ENCODE measurements at regions not wholly inside any gene's neighbourhood (a gene's known extent, or its start where the extent isn't known, plus 50 kb on each side); places are given as distances from the start of the nearest gene placed in this dataset.
"Not testable (repeated sequence)": the region's sequence is repeated elsewhere in the genome, so short reads cannot be mapped to it uniquely, and the experiment has no call there.

GRCh38 chr4:114257501-114257900 is 278.1 kb upstream of the ARSJ start:
- Mint-ChIP-seq H3K27me3 (no peaks in the 10 kb centered on the region), H3K9me3 (no peaks in the 10 kb centered on the region), H3K4me1 (no peaks in the 10 kb centered on the region), H3K27ac (no peak overlapping the region), H3K36me3 (ENCODE audit: low read depth) (no peaks in the 10 kb centered on the region), H3K4me3 (no peak overlapping the region)
- intact Hi-C loops (cut with micrococcal nuclease), result no loop called here
- no peak for DNase-seq

- H3K4me3 Mint-ChIP-seq; H3K36me3 Mint-ChIP-seq (ENCODE audit: low read depth); intact Hi-C loops (cut with micrococcal nuclease); H3K9me3 Mint-ChIP-seq; H3K27me3 Mint-ChIP-seq; DNase-seq; H3K27ac Mint-ChIP-seq; H3K4me1 Mint-ChIP-seq: not testable (repeated sequence)
Observed at GRCh38 chr4:114262421-114262820, 283.0 kb upstream of the ARSJ start.

DNA sequence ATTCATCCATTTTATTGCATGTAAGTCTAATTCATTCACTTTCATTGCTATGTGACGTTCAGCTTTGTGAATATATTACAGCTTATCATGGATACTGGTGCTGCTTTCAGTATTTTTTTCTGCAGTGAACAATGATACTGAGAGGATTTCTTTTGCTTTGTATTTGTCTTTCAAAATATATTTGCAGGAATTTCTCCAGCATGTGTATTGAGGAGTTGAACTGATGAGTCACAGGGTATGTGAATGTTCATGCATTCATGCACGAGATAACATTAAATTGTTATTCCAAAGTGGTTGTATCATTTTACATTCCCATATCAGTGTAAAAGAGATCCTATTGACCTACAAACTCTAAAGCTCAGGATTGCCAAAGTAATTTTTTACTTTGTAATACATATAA is 283.8 kb upstream of the ARSJ start:
- no peak for DNase-seq
- H3K27ac Mint-ChIP-seq, result no peak overlapping the region
- intact Hi-C loops (cut with micrococcal nuclease), result loop anchor here (1.0 kb wide), 1 partner anchor 10 kb away; no protein-coding TSS in a partner anchor
- no peaks in the 10 kb centered on the region for H3K27me3 Mint-ChIP-seq
- H3K4me3 Mint-ChIP-seq, result no peak overlapping the region
- no peaks in the 10 kb centered on the region for H3K36me3 Mint-ChIP-seq (ENCODE audit: low read depth)
- H3K9me3 Mint-ChIP-seq, result no peaks in the 10 kb centered on the region
- no peaks in the 10 kb centered on the region for H3K4me1 Mint-ChIP-seq

GRCh38 chr4:114264452-114264851 is 285.0 kb upstream of the ARSJ start:
- H3K4me3 Mint-ChIP-seq, result no peak overlapping the region
- intact Hi-C loops (cut with micrococcal nuclease), result no loop called here
- H3K4me1 Mint-ChIP-seq, result no peaks in the 10 kb centered on the region
- H3K36me3 Mint-ChIP-seq (ENCODE audit: low read depth), result no peaks in the 10 kb centered on the region
- H3K27me3 Mint-ChIP-seq, result no peaks in the 10 kb centered on the region
- H3K9me3 Mint-ChIP-seq, result no peaks in the 10 kb centered on the region
- H3K27ac Mint-ChIP-seq, result no peak overlapping the region
- DNase-seq, result no peak

- intact Hi-C loops (cut with micrococcal nuclease), result no loop called here
- Mint-ChIP-seq H3K27me3 (no peaks in the 10 kb centered on the region), H3K9me3 (no peaks in the 10 kb centered on the region), H3K4me1 (no peaks in the 10 kb centered on the region), H3K4me3 (no peak overlapping the region), H3K27ac (no peak overlapping the region), H3K36me3 (ENCODE audit: low read depth) (no peaks in the 10 kb centered on the region)
- no peak for DNase-seq
Observed at GRCh38 chr4:114264877-114265291, 285.4 kb upstream of the ARSJ start.

DNA sequence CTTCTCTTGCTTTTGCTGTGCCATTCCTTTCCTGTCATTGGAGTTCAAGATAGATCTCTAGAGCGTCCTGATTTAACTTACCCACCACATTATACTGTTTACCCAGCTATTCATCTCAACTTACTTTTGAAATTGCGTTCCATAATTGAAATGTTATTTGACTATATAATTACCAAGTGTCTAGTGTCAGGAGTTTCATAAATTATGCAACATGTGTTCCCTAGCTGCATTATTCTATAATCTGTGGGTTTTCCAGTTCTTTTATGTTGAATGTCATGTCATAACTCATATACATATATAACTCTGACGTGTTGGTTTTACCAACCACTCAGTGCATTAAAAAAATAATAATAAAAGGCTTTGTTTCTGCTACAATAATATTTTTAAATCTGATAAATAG is 285.9 kb upstream of the ARSJ start:
- DNase-seq, result no peak
- Mint-ChIP-seq H3K4me1 (no peaks in the 10 kb centered on the region), H3K4me3 (no peak overlapping the region), H3K27ac (no peak overlapping the region), H3K27me3 (no peaks in the 10 kb centered on the region), H3K9me3 (no peaks in the 10 kb centered on the region), H3K36me3 (ENCODE audit: low read depth) (no peaks in the 10 kb centered on the region)
- intact Hi-C loops (cut with micrococcal nuclease), result no loop called here

DNA sequence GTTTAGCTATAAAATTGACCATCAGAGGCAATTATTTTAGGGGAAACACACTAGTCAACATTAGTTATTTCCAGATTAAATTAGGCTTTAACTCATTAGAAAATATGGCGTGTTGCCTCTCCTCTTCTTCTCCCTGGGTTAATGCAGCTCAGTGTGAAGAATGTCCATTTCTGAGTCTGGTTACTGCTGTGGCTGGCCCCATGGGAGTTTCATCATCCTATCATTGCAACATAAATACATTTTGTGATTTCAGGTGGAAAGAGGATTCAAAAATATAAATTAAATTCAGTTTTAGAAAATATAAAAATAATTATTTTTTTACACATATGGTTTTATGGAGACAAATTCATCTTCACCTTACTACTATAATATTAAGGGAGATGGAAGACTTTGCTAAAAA is 288.5 kb upstream of the ARSJ start:
- no peaks in the 10 kb centered on the region for H3K9me3 Mint-ChIP-seq
- intact Hi-C loops (cut with micrococcal nuclease), result no loop called here

GRCh38 chr4:114271031-114271430 is 291.6 kb upstream of the ARSJ start:
- Mint-ChIP-seq H3K27ac (no peak overlapping the region), H3K4me3 (no peak overlapping the region), H3K27me3 (no peaks in the 10 kb centered on the region), H3K36me3 (ENCODE audit: low read depth) (no peaks in the 10 kb centered on the region), H3K9me3 (no peaks in the 10 kb centered on the region), H3K4me1 (no peaks in the 10 kb centered on the region)
- intact Hi-C loops (cut with micrococcal nuclease), result no loop called here
- DNase-seq, result no peak

More for the DNA sequence above, 288.5 kb upstream of the ARSJ start:
- no peaks in the 10 kb centered on the region for H3K36me3 Mint-ChIP-seq (ENCODE audit: low read depth)
- H3K27ac Mint-ChIP-seq, result no peak overlapping the region
- no peaks in the 10 kb centered on the region for H3K4me1 Mint-ChIP-seq
- no peaks in the 10 kb centered on the region for H3K27me3 Mint-ChIP-seq
- H3K4me3 Mint-ChIP-seq, result no peak overlapping the region
- DNase-seq, result no peak

- no peaks in the 10 kb centered on the region for H3K9me3 Mint-ChIP-seq
- no peak for DNase-seq
- intact Hi-C loops (cut with micrococcal nuclease), result no loop called here
- no peaks in the 10 kb centered on the region for H3K4me1 Mint-ChIP-seq
- H3K27ac Mint-ChIP-seq, result no peak overlapping the region
- no peaks in the 10 kb centered on the region for H3K36me3 Mint-ChIP-seq (ENCODE audit: low read depth)
- no peaks in the 10 kb centered on the region for H3K27me3 Mint-ChIP-seq
- no peak overlapping the region for H3K4me3 Mint-ChIP-seq
Observed at GRCh38 chr4:114272226-114272625, 292.8 kb upstream of the ARSJ start.

DNA sequence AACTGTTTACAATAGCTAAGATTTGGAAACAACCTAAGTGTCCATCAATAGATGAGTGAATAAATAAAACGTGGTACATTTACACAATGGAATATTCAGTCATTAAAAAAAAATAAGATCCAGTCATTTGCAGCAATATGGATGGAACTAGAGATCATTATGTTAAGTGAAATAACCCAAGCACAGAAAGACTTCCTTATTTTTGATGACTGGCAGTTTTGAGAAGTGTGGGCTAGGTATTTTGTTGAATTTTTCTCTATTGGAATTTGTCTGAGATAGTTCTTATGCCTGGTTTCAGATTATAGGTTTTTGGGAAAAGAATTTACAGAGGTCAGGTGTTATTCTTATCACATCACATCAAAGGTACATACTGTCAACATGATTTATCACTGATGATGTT is 293.8 kb upstream of the ARSJ start:
- no peak overlapping the region for H3K4me3 Mint-ChIP-seq
- intact Hi-C loops (cut with micrococcal nuclease), result no loop called here
- H3K36me3 Mint-ChIP-seq (ENCODE audit: low read depth), result no peaks in the 10 kb centered on the region
- H3K4me1 Mint-ChIP-seq, result no peaks in the 10 kb centered on the region
- H3K9me3 Mint-ChIP-seq, result no peaks in the 10 kb centered on the region
- DNase-seq, result no peak
- H3K27me3 Mint-ChIP-seq, result no peaks in the 10 kb centered on the region
- no peak overlapping the region for H3K27ac Mint-ChIP-seq

DNA sequence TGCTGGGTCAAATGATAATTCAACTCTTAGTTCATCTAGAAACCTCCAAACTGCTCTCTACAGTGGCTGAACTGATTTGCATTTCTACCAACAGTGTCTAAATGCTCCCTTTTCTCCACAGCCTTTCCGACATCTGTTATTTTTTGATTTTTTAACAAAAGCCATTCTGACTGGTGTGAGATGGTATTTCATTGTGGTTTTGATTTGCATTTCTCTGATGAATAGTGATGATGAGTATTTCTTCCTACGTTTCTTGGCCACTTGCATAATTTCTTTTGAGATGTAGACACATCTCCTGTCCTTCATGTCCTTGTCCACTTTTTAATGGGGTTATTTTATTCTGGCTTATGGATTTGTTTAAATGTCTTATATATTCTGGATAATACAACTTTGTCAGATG is 298.2 kb upstream of the ARSJ start:
- intact Hi-C loops (cut with micrococcal nuclease), result no loop called here
- Mint-ChIP-seq H3K36me3 (ENCODE audit: low read depth) (no peaks in the 10 kb centered on the region), H3K4me3 (no peak overlapping the region), H3K4me1 (no peaks in the 10 kb centered on the region), H3K27ac (no peak overlapping the region), H3K27me3 (no peaks in the 10 kb centered on the region), H3K9me3 (no peaks in the 10 kb centered on the region)
- DNase-seq, result no peak

- DNase-seq, result no peak
- H3K4me3 Mint-ChIP-seq, result no peak overlapping the region
- H3K27ac Mint-ChIP-seq, result no peak overlapping the region
- no peaks in the 10 kb centered on the region for H3K27me3 Mint-ChIP-seq
- intact Hi-C loops (cut with micrococcal nuclease), result no loop called here
- no peaks in the 10 kb centered on the region for H3K9me3 Mint-ChIP-seq
- H3K4me1 Mint-ChIP-seq, result no peaks in the 10 kb centered on the region
- no peaks in the 10 kb centered on the region for H3K36me3 Mint-ChIP-seq (ENCODE audit: low read depth)
Observed at GRCh38 chr4:114279066-114279465, 299.6 kb upstream of the ARSJ start.

- no peak overlapping the region for H3K27ac Mint-ChIP-seq
- H3K4me3 Mint-ChIP-seq, result no peak overlapping the region
- no peaks in the 10 kb centered on the region for H3K27me3 Mint-ChIP-seq
- no peaks in the 10 kb centered on the region for H3K4me1 Mint-ChIP-seq
- intact Hi-C loops (cut with micrococcal nuclease), result no loop called here
- H3K9me3 Mint-ChIP-seq, result no peaks in the 10 kb centered on the region
- H3K36me3 Mint-ChIP-seq (ENCODE audit: low read depth), result no peaks in the 10 kb centered on the region
- no peak for DNase-seq
Observed at GRCh38 chr4:114279711-114280110, 300.3 kb upstream of the ARSJ start.

DNA sequence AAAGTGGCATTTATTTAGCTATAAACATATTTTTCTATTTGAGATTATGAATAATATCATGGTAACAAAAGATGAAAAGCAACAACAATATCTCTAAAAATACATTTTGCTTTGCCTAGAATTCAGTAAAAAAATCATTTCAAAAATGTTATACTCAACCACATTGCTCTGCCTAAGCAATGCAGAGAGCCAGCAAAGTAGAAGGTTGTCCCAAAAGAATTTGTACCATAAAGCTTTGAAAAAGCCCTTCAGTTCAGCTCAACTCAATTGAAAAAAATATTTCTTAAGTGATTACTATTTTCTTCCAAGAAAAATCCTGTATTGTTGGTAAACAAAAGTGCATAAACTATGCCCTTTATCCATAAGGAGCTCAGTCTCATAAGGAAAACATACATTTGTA is 301.2 kb upstream of the ARSJ start:
- Mint-ChIP-seq H3K4me1 (no peaks in the 10 kb centered on the region), H3K4me3 (no peak overlapping the region), H3K36me3 (ENCODE audit: low read depth) (no peaks in the 10 kb centered on the region), H3K9me3 (no peaks in the 10 kb centered on the region), H3K27ac (no peak overlapping the region), H3K27me3 (no peaks in the 10 kb centered on the region)
- DNase-seq, result no peak
- intact Hi-C loops (cut with micrococcal nuclease), result no loop called here

DNA sequence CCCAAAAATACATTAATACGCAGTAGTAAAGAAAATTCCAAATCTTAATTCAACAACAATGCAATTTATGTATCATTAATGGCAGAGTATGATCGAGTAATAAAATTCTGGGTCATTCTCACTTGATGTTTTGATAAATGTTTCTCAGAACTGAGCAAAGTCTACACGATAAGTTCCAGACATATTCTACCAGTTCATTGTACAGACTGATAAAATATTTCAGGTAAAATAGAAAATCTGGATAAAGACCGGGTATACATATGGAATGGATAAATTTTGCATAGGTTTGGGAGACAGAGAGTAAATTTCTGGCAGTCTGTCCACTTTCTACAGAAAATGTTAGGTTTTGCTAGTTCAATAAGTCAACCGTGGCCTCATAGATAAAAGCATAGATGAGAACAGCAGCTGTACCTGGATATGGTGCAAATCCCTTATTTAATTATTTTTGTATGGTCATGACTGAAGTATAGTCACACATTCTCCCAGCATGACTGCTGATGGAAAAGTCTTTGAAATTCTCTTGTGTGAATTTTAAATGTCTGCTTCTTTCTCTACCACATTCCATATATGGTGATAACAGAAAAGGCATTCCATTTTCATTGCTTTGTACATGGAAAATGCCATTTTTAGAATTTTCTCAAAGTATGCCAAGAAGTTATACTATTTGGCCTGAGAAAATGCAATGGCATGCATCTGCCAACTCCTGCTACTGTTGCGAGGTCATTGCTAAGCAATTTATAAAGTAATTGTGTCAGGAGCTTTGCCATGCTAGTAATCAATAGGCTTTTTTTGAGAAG is 301.9 kb upstream of the ARSJ start:
- Mint-ChIP-seq H3K9me3 (no peaks in the 10 kb centered on the region), H3K36me3 (ENCODE audit: low read depth) (no peaks in the 10 kb centered on the region), H3K27ac (no peak overlapping the region), H3K27me3 (no peaks in the 10 kb centered on the region), H3K4me3 (no peak overlapping the region), H3K4me1 (no peaks in the 10 kb centered on the region)
- DNase-seq, result no peak
- intact Hi-C loops (cut with micrococcal nuclease), result no loop called here
